ENCODE measurements at regions not wholly inside any gene's neighbourhood (a gene's known extent, or its start where the extent isn't known, plus 50 kb on each side); places are given as distances from the start of the nearest gene placed in this dataset.

DNA sequence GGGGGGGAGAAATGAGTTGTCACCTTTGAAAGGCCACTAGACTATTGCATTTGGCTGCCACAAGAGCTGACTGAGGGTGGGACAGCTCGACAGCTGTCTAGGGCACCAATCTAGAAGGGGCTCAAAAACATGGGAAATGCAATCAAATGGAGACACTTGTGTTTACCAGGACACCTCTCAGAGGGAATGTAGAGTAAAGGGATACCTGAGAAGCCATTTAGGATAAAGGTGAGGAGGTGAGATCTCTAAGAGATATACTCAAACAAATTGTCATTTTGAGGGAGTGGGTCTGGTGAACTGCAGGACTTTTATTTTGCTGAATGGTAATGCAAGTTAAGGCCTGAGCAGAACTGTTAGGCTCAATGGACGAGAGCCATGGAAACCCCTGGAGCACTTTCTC, 159.8 kb downstream of the DDX1 start:
- Histone ChIP-seq H3K4me3 (no peak overlapping the region), H3K4me1 (peaks cover 26 to 54% (median 47%) of the 10 kb centered on the region in 4 donors), H3K27ac (replicated peaks in 1 of 4) (no peak overlapping the region), H3K36me3 (no peaks in the 10 kb centered on the region), H3K9me3 (no peaks in the 10 kb centered on the region), H3K27me3 (no peaks in the 10 kb centered on the region)
- WGBS, result 85% methylated on average over 2 of the region's 2 CpGs
- TF ChIP-seq EP300 (IDR thresholded peaks at IDR 0.05), result no peak
- no peak for TF ChIP-seq POLR2AphosphoS5 (IDR thresholded peaks at IDR 0.05)
- TF ChIP-seq POLR2A (IDR thresholded peaks at IDR 0.05; ENCODE audit: low read depth), result no peak
- TF ChIP-seq, protein P1, sequence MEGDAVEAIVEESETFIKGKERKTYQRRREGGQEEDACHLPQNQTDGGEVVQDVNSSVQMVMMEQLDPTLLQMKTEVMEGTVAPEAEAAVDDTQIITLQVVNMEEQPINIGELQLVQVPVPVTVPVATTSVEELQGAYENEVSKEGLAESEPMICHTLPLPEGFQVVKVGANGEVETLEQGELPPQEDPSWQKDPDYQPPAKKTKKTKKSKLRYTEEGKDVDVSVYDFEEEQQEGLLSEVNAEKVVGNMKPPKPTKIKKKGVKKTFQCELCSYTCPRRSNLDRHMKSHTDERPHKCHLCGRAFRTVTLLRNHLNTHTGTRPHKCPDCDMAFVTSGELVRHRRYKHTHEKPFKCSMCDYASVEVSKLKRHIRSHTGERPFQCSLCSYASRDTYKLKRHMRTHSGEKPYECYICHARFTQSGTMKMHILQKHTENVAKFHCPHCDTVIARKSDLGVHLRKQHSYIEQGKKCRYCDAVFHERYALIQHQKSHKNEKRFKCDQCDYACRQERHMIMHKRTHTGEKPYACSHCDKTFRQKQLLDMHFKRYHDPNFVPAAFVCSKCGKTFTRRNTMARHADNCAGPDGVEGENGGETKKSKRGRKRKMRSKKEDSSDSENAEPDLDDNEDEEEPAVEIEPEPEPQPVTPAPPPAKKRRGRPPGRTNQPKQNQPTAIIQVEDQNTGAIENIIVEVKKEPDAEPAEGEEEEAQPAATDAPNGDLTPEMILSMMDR (IDR thresholded peaks at IDR 0.05), result no peak
- intact Hi-C loops (cut with DNase I), result no loop called here
- no peak for DNase-seq (ENCODE audit: extremely low spot score)

DNA sequence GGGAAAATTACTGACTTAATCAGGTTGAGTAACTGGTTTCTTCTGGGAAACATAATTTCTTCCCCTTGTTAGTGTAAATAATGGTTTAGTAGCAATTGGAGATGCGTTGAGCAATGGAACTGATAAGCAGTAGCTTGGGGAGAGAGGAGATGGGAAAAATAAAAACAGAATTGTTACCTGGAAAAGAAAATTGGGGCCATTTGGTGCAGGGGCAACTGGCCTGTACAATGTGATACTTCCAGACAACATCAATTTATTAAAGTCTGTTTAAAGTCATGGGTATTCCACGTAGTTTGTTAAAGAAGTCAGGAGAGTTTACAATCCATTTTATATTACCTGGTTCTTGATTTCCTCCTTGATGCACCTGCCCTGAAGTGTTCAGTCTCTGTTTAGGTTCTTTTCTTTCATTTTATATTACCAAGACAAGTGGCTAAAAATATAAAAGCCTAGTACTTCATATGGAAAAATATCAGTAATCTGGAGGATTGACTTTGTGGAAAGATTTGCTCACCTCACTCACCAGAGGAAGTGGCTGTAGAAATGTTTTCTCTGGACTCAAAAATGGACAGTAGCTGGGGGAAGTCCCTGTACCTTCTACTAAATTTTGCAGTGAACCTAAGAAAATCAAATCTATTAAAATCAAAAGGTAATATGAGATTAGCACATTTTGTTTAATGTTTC, 161.0 kb downstream of the DDX1 start:
- intact Hi-C loops (cut with DNase I), result no loop called here

DNA sequence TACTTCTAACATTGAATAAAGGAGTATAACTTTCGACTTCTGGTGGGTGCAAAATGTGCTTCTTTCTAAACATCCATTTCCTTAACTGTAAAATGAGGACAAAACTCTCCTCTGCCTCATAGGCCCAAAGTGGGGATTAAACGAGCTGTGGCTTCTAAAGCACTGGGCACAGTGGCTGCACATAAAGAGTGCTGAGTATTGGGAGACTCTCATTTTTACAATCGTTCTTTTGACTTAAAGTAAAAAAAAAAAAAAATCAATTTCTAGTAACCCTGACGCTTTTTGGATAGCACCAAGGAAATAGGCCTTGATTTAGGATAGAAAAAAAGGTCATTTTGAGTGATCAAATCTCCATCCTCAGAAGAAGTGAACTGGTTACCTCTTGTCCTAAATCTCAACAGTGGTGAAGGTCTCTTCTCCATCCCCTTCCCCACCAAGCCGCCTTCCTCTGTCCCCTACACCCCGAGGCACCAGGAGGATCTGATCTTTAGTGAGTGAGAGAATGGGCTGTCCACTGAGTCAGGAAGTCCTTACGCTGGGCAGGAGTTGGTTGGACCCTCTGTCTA, 161.6 kb downstream of the DDX1 start:
- H3K36me3 ChIP-seq, result no peaks in the 10 kb centered on the region
- intact Hi-C loops (cut with DNase I), result no loop called here
- no peak overlapping the region for H3K4me3 ChIP-seq
- 76% methylated on average over 7 of the region's 7 CpGs for WGBS
- no peaks in the 10 kb centered on the region for H3K27me3 ChIP-seq
- no peaks in the 10 kb centered on the region for H3K9me3 ChIP-seq
- peaks cover 24 to 39% (median 32%) of the 10 kb centered on the region in 4 donors for H3K4me1 ChIP-seq
- TF ChIP-seq, protein P1 (IDR thresholded peaks at IDR 0.05), result no peak
- no peak for TF ChIP-seq EP300 (IDR thresholded peaks at IDR 0.05)
- no peak for TF ChIP-seq POLR2AphosphoS5 (IDR thresholded peaks at IDR 0.05)
- H3K27ac ChIP-seq (replicated peaks in 1 of 4), result no peak overlapping the region
- no peak for DNase-seq (ENCODE audit: extremely low spot score)

More for the DNA sequence above, 161.0 kb downstream of the DDX1 start:
- Histone ChIP-seq H3K36me3 (no peaks in the 10 kb centered on the region), H3K4me1 (peaks cover 26 to 46% (median 38%) of the 10 kb centered on the region in 4 donors), H3K27ac (replicated peaks in 1 of 4) (no peak overlapping the region), H3K4me3 (no peak overlapping the region), H3K27me3 (no peaks in the 10 kb centered on the region), H3K9me3 (no peaks in the 10 kb centered on the region)
- TF ChIP-seq POLR2A (IDR thresholded peaks at IDR 0.05; ENCODE audit: low read depth) (no peak), POLR2AphosphoS5 (IDR thresholded peaks at IDR 0.05) (no peak), EP300 (IDR thresholded peaks at IDR 0.05) (no peak)
- TF ChIP-seq, protein P1 (IDR thresholded peaks at IDR 0.05), result no peak
- WGBS, result 97% methylated on average over 2 of the region's 2 CpGs
- no peak for DNase-seq (ENCODE audit: extremely low spot score)

DNA sequence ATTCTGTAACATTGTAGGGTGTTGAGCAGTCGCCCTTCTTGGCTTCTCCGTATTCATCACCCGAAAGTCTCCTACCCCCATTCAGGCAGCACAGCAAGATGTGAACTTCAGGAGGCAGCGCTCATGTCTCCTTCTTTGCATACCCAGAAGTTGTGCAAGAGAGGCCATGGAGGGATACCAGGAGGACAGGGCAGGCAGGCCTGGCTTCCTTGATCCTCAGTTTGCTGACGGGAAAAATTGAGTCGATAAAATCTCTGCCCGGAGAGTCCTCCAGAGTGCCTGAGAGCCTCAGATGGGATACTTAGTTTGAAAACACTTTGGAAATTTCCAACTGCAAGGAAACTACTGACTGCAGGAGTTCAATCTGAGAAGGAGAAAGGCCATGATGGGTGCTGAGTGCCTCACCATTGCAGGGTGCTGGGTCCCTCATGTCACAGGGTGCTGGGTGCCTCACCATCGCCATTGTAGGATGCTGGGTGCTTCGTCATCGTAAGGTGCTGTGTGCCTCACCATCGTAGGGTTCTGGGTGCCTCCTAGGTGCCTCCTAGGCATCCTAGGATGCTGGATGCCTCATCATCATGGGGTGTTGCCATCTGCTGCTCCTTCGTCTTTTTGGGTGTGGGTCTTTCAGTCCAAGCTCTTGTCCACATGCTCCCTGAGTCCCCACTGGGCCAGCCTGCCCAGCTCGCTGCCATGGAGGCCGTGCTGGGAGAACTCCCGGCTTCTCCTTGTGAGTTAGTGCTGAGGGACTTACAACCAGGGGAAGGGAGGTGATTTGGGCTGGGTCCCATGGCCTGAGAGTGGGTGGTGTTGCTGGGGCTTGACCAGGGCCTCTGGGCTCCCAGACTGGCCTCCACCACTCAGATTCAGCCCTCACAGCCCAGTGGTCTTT, 162.4 kb downstream of the DDX1 start:
- no peak for DNase-seq (ENCODE audit: extremely low spot score)
- no peaks in the 10 kb centered on the region for H3K36me3 ChIP-seq
- intact Hi-C loops (cut with DNase I), result no loop called here
- TF ChIP-seq EP300 (IDR thresholded peaks at IDR 0.05) (no peak), POLR2A (IDR thresholded peaks at IDR 0.05; ENCODE audit: low read depth) (no peak), POLR2AphosphoS5 (IDR thresholded peaks at IDR 0.05) (no peak)
- TF ChIP-seq, protein P1 (IDR thresholded peaks at IDR 0.05), result no peak
- no peak overlapping the region for H3K4me3 ChIP-seq
- H3K4me1 ChIP-seq, result peaks cover 23 to 32% (median 25%) of the 10 kb centered on the region in 4 donors
- peaks cover 0 to 6% (median 0%) of the 10 kb centered on the region in 4 donors for H3K9me3 ChIP-seq
- WGBS, result 96% methylated on average over 15 of the region's 15 CpGs
- H3K27ac ChIP-seq (replicated peaks in 1 of 4), result no peak overlapping the region
- no peaks in the 10 kb centered on the region for H3K27me3 ChIP-seq

Measured in esophagus muscularis mucosa (tissue), 4 donors.